H1 (cell line): ENCODE measurements at regions not wholly inside any gene's neighbourhood (a gene's known extent, or its start where the extent isn't known, plus 50 kb on each side); places are given as distances from the start of the nearest gene placed in this dataset.

ENCODE experiments used
- CTCF ChIA-PET: fragments of 300-600 bp; sonication (Branson Sonifier 250); formaldehyde crosslinking; loops from one replicate; lab custom pipeline; 2021; ENCODE audit not compliant: partially characterized antibody; lab: Charles Lee
- POLR2A ChIA-PET: fragments of 300-600 bp; sonication (Branson Sonifier 250); formaldehyde crosslinking; loops from one replicate; lab custom pipeline; 2021; ENCODE audit warnings: inconsistent platforms; ENCODE audit not compliant: partially characterized antibody; lab: Charles Lee
- DNase-seq, 2 experiments: peaks; one replicate each; pipeline versions ENCODE4 v3.0.0 to v3.0.0-alpha.2; 2010 to 2022; ENCODE audit warnings: low spot score in 2 of 2, low read depth in 1 of 2, mixed read lengths in 1 of 2
- FAIRE-seq: peaks from 2 replicates; lab custom pipeline; 2011; peaks lifted over from hg19 to GRCh38; lab: Jason Lieb, UNC
- H2AFZ ChIP-seq: 2 replicates; pipeline ENCODE4 v1.8.1; 2012; ENCODE audit warnings: low read length, inconsistent platforms
- H2AK5ac ChIP-seq: 2 replicates; pipeline ENCODE4 v1.6.1; 2013; ENCODE audit warnings: low read depth, low read length
- H2BK120ac ChIP-seq: replicated peaks from 2 replicates; pipeline ENCODE3; 2013; ENCODE audit warnings: low read depth, low read length, inconsistent platforms
- H2BK12ac ChIP-seq: 2 replicates; pipeline ENCODE4 v1.6.1; 2013; ENCODE audit warnings: low read depth, low read length
- H2BK15ac ChIP-seq: 2 replicates; pipeline ENCODE4 v1.6.1; 2013; ENCODE audit warnings: low read length
- H2BK20ac ChIP-seq: 2 replicates; pipeline ENCODE4 v1.6.1; 2013; ENCODE audit warnings: low read length
- H2BK5ac ChIP-seq: 2 replicates; pipeline ENCODE4 v1.6.1; 2013; ENCODE audit warnings: low read depth, low read length
- H3K14ac ChIP-seq: 2 replicates; pipeline ENCODE4 v1.6.1; 2013; ENCODE audit warnings: inconsistent platforms; ENCODE audit not compliant: insufficient read length
- H3K18ac ChIP-seq: 2 replicates; pipeline ENCODE4 v1.6.1; 2013; ENCODE audit warnings: low read length; ENCODE audit errors: extremely low read depth
- H3K23ac ChIP-seq: 2 replicates; pipeline ENCODE4 v1.6.1; 2013; ENCODE audit warnings: inconsistent platforms; ENCODE audit not compliant: insufficient read length
- H3K23me2 ChIP-seq: 2 replicates; pipeline ENCODE4 v1.6.1; 2013; ENCODE audit warnings: low read depth, low read length
- H3K27ac ChIP-seq: 2 replicates; pipeline ENCODE4 v1.6.1; 2011; ENCODE audit warnings: low read depth, low read length, inconsistent platforms
- H3K27me3 ChIP-seq, 4 experiments: replicated peaks in 1 of 4; 1 replicate in 1 of 4; 2 replicates in 3 of 4; pipeline versions ENCODE4 v1.6.1 to v1.8.1; 2011 to 2013; ENCODE audit warnings: low read length in 3 of 4, mild to moderate bottlenecking in 3 of 4, inconsistent platforms in 2 of 4, mixed read lengths in 2 of 4, moderate library complexity in 1 of 4; ENCODE audit not compliant: control insufficient read depth in 3 of 4, insufficient read depth in 3 of 4; ENCODE audit errors: extremely low read depth in 1 of 4
- H3K36me3 ChIP-seq, 4 experiments: 2 replicates each; pipeline versions ENCODE4 v1.6.1 to v1.8.1; 2011 to 2013; ENCODE audit warnings: mild to moderate bottlenecking in 4 of 4, low read length in 3 of 4, moderate library complexity in 2 of 4, control low read depth in 1 of 4, inconsistent platforms in 1 of 4; ENCODE audit not compliant: insufficient read depth in 4 of 4, control insufficient read depth in 2 of 4
- H3K4ac ChIP-seq: replicated peaks from 2 replicates; pipeline ENCODE3; 2013; ENCODE audit warnings: low read length, low read depth, mixed read lengths, inconsistent platforms; ENCODE audit not compliant: insufficient read length
- H3K4me1 ChIP-seq, 4 experiments: replicated peaks in 1 of 4; 1 replicate in 1 of 4; 2 replicates in 3 of 4; pipeline versions ENCODE4 v1.6.1 to v1.8.1; 2011 to 2013; ENCODE audit warnings: low read length in 3 of 4, inconsistent platforms in 2 of 4, mixed read lengths in 1 of 4; ENCODE audit not compliant: insufficient read depth in 4 of 4, control insufficient read depth in 3 of 4
- H3K4me2 ChIP-seq, 2 experiments: 2 replicates each; pipeline versions ENCODE4 v1.6.1 to v1.8.1; 2011 to 2013; ENCODE audit warnings: low read depth in 2 of 2, low read length in 2 of 2, control low read depth in 1 of 2, inconsistent platforms in 1 of 2, mild to moderate bottlenecking in 1 of 2; ENCODE audit not compliant: insufficient read depth in 1 of 2
- H3K4me3 ChIP-seq, 4 experiments: fragments of 200-600, 300-600 bp in 1 of 4; sonication (generic), shearing (Covaris generic), sonication (Bioruptor Twin) in 1 of 4; 2 replicates each; pipeline versions ENCODE4 v1.5.1 to v1.8.1; 2011 to 2016; ENCODE audit warnings: low read length in 4 of 4, low read depth in 3 of 4, control low read depth in 2 of 4, inconsistent platforms in 2 of 4, mild to moderate bottlenecking in 2 of 4, mixed read lengths in 1 of 4, moderate library complexity in 1 of 4; ENCODE audit not compliant: insufficient read depth in 2 of 4; ENCODE audit errors: extremely low read depth in 1 of 4
- H3K56ac ChIP-seq: replicated peaks from 2 replicates; pipeline ENCODE3; 2013; ENCODE audit warnings: low read depth, mild to moderate bottlenecking, mixed read lengths, low read length, inconsistent platforms; ENCODE audit not compliant: insufficient read length
- H3K79me1 ChIP-seq: 2 replicates; pipeline ENCODE4 v1.6.1; 2013; ENCODE audit warnings: low read depth, low read length, control low read depth
- H3K79me2 ChIP-seq, 2 experiments: 2 replicates each; pipeline versions ENCODE4 v1.6.1 to v1.8.1; 2012 to 2013; ENCODE audit warnings: low read length in 2 of 2, mild to moderate bottlenecking in 2 of 2, inconsistent platforms in 1 of 2; ENCODE audit not compliant: insufficient read depth in 2 of 2, control insufficient read depth in 1 of 2
- H3K9ac ChIP-seq, 4 experiments: replicated peaks in 1 of 4; 1 replicate in 1 of 4; 2 replicates in 3 of 4; pipeline versions ENCODE4 v1.6.1 to v1.8.1; 2011 to 2013; ENCODE audit warnings: low read depth in 3 of 4, low read length in 3 of 4, control low read depth in 2 of 4, mild to moderate bottlenecking in 2 of 4, moderate library complexity in 2 of 4, inconsistent platforms in 1 of 4; ENCODE audit errors: extremely low read depth in 1 of 4
- H3K9me3 ChIP-seq, 2 experiments: 2 replicates each; pipeline versions ENCODE4 v1.6.1 to v1.8.1; 2012 to 2013; ENCODE audit warnings: mild to moderate bottlenecking in 2 of 2, moderate library complexity in 2 of 2, control low read depth in 1 of 2, inconsistent platforms in 1 of 2, low read depth in 1 of 2, low read length in 1 of 2, mixed read lengths in 1 of 2; ENCODE audit not compliant: insufficient read depth in 2 of 2
- H4K20me1 ChIP-seq, 2 experiments: replicated peaks in 1 of 2; 2 replicates each; pipeline versions ENCODE3 to v1.8.1; 2011 to 2013; ENCODE audit warnings: inconsistent platforms in 2 of 2, low read length in 2 of 2, mild to moderate bottlenecking in 1 of 2; ENCODE audit not compliant: insufficient read depth in 2 of 2, control insufficient read depth in 1 of 2
- H4K5ac ChIP-seq: 2 replicates; pipeline ENCODE4 v1.6.1; 2013; ENCODE audit warnings: low read length, low read depth, mixed read lengths, inconsistent platforms; ENCODE audit not compliant: insufficient read length
- H4K8ac ChIP-seq: 2 replicates; pipeline ENCODE4 v1.8.0; 2013; ENCODE audit warnings: mild to moderate bottlenecking, moderate library complexity, low read length, inconsistent platforms; ENCODE audit not compliant: insufficient read depth; ENCODE audit errors: extremely low read depth
- H4K91ac ChIP-seq: replicated peaks from 2 replicates; pipeline ENCODE3; 2013; ENCODE audit warnings: low read length, mixed read lengths, inconsistent platforms; ENCODE audit not compliant: insufficient read length
- BACH1 ChIP-seq: IDR thresholded peaks from 2 replicates; pipeline ENCODE4 v1.6.1; 2012; ENCODE audit warnings: low read length, improper control_type of control experiment
- BRCA1 ChIP-seq: IDR thresholded peaks from 2 replicates; pipeline ENCODE4 v1.6.1; 2012; ENCODE audit warnings: low read depth, low read length, improper control_type of control experiment
- CBX5 ChIP-seq: fragments of 300-800, 300-1000 bp; sonication (generic); IDR thresholded peaks from 2 replicates; pipeline ENCODE4 v1.7.1; 2016; ENCODE audit warnings: antibody characterized with exemption, low read length, low read depth
- CREB1 ChIP-seq: IDR thresholded peaks from 2 replicates; pipeline ENCODE4 v1.6.1; 2012; ENCODE audit warnings: inconsistent platforms
- E2F6 ChIP-seq: IDR thresholded peaks from 2 replicates; pipeline ENCODE4 v1.6.1; 2012; ENCODE audit warnings: inconsistent platforms
- HDAC2 ChIP-seq, 2 experiments: fragments of 300-600 bp in 1 of 2; sonication (generic) in 1 of 2; IDR thresholded peaks; 2 replicates each; pipeline ENCODE4 v1.6.1; 2011 to 2012; ENCODE audit warnings: low read depth in 2 of 2, low read length in 2 of 2, mild to moderate bottlenecking in 2 of 2, moderate library complexity in 2 of 2, borderline replicate concordance in 1 of 2, inconsistent platforms in 1 of 2
- POLR2AphosphoS5 ChIP-seq: IDR thresholded peaks from 2 replicates; pipeline ENCODE4 v1.6.1; 2011; ENCODE audit warnings: low read depth, low read length
- RNF2 ChIP-seq: fragments of 200-900, 300-1000 bp; sonication (generic); IDR thresholded peaks from 2 replicates; pipeline ENCODE4 v1.7.1; 2016; ENCODE audit warnings: borderline replicate concordance, low read depth, mild to moderate bottlenecking, antibody characterized with exemption, low read length; ENCODE audit not compliant: poor library complexity, severe bottlenecking; ENCODE audit errors: missing control alignments
- SIRT6 ChIP-seq: IDR thresholded peaks from one replicate; pipeline ENCODE4 v1.7.1; 2012; ENCODE audit warnings: low read length, inconsistent platforms
- WGBS, 2 experiments: shearing (Covaris generic) in 1 of 2; methylation state at CpG; one replicate each; pipeline versions ENCODE4 v1.1.6 to v1.1.7; 2013 to 2015; ENCODE audit warnings: low lambda C conversion rate in 2 of 2, mixed read lengths in 2 of 2, inconsistent platforms in 1 of 2, low coverage in 1 of 2, missing lambda C conversion rate in 1 of 2; ENCODE audit not compliant: insufficient replicate concordance in 2 of 2, insufficient coverage in 1 of 2, insufficient read length in 1 of 2; ENCODE audit errors: extremely low coverage in 1 of 2, missing lambda C conversion rate in 1 of 2; 5-methylcytosine and 5-hydroxymethylcytosine counted together

DNA sequence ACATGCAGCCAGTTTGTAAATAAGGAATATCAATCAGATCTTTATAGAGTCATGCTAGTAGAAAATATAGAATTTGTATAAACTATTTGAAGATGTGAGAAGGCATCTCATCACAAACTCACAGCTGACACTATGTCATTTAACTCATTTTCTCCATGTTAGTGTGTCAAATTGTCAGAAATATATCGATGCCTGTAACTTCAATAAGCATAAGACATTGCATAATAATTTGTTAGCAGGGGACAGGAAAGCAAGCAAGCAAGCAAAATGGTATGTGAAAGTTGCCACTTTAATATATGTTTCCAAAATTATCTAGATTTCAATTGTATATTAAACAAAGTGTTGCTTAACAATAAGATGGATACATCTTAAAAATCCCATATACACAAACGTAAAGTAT lies 571.0 kb downstream of the ARL4A start:
- Histone ChIP-seq H3K23me2 (no peaks in the 10 kb centered on the region), H3K4me2 (no peak overlapping the region), H2BK120ac (no peak overlapping the region), H2BK12ac (no peak overlapping the region), H4K20me1 (no peaks in the 10 kb centered on the region), H3K9me3 (no peaks in the 10 kb centered on the region), H4K5ac (no peak overlapping the region), H2BK15ac (no peak overlapping the region), H3K56ac (no peak overlapping the region), H3K27me3 (no peaks in the 10 kb centered on the region), H2BK5ac (no peak overlapping the region), H3K4ac (no peak overlapping the region), H3K27ac (no peak overlapping the region), H3K36me3 (no peaks in the 10 kb centered on the region), H3K4me3 (no peak overlapping the region), H3K14ac (no peak overlapping the region), H4K91ac (no peak overlapping the region), H3K79me1 (no peaks in the 10 kb centered on the region), H3K18ac (no peak overlapping the region), H2BK20ac (no peak overlapping the region), H3K23ac (no peak overlapping the region), H2AK5ac (no peak overlapping the region), H3K79me2 (no peaks in the 10 kb centered on the region), H4K8ac (no peak overlapping the region), H2AFZ (no peak overlapping the region), H3K4me1 (no peaks in the 10 kb centered on the region), H3K9ac (no peak overlapping the region)
- WGBS, 2 experiments = 90% methylated on average over 2 of the region's 2 CpGs; no CpG with 5 or more reads in 1 of the 2 experiments
- ChIA-PET POLR2A (no interaction called here), CTCF (interaction anchor here (0.6 kb wide), 1 partner anchor 610 kb away, joined by 3 read pairs; no protein-coding TSS in a partner anchor)
- DNase-seq = no peak
- FAIRE-seq = no peak
- TF ChIP-seq HDAC2 (IDR thresholded peaks at IDR 0.05; ENCODE audit: borderline replicate concordance in 1 of 2, low read depth in 2 of 2, low read length in 2 of 2) (no peak), CREB1 (no peak), POLR2AphosphoS5 (no peak), CBX5 (no peak), BRCA1 (no peak), SIRT6 (no peak), RNF2 (no peak), E2F6 (no peak), BACH1 (no peak)
